ENCODE measurements at regions not wholly inside any gene's neighbourhood (a gene's known extent, or its start where the extent isn't known, plus 50 kb on each side); places are given as distances from the start of the nearest gene placed in this dataset.

DNA sequence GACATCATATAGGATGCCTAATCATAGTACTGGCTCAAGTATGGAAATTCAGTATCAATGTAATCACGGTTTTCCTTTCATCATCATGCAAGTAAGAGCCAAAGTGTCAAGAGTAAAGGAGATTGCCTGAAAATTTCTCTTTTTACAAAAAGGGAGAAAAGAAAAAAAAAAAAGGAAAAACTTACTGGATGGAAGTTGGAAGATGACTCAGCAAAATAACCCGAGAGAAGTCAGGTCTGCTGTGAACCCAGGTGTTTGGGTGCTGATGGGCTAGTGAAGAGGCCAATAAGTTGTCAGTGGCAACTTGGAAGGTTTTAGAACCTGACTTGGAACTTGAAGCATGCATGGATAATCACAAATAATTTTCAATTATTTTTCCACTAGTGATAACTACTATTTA lies 441.9 kb upstream of the SLC14A2 start:
- TF ChIP-seq, protein P1, sequence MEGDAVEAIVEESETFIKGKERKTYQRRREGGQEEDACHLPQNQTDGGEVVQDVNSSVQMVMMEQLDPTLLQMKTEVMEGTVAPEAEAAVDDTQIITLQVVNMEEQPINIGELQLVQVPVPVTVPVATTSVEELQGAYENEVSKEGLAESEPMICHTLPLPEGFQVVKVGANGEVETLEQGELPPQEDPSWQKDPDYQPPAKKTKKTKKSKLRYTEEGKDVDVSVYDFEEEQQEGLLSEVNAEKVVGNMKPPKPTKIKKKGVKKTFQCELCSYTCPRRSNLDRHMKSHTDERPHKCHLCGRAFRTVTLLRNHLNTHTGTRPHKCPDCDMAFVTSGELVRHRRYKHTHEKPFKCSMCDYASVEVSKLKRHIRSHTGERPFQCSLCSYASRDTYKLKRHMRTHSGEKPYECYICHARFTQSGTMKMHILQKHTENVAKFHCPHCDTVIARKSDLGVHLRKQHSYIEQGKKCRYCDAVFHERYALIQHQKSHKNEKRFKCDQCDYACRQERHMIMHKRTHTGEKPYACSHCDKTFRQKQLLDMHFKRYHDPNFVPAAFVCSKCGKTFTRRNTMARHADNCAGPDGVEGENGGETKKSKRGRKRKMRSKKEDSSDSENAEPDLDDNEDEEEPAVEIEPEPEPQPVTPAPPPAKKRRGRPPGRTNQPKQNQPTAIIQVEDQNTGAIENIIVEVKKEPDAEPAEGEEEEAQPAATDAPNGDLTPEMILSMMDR (IDR thresholded peaks at IDR 0.05; ENCODE audit: insufficient read depth, low read depth, low read length) = no peak
- TF ChIP-seq EZH2 (IDR thresholded peaks at IDR 0.05; ENCODE audit: insufficient read depth, low read length) = no peak

Data from astrocyte (in vitro differentiated cells and primary cell).